ENCODE measurements at regions not wholly inside any gene's neighbourhood (a gene's known extent, or its start where the extent isn't known, plus 50 kb on each side); places are given as distances from the start of the nearest gene placed in this dataset.
"Not testable (repeated sequence)": the region's sequence is repeated elsewhere in the genome, so short reads cannot be mapped to it uniquely, and the experiment has no call there.

- TF ChIP-seq MAX (IDR thresholded peaks at IDR 0.05; ENCODE audit: low read depth, low read length): no peak
- no peak for TF ChIP-seq MYC (IDR thresholded peaks at IDR 0.05; ENCODE audit: low read depth, low read length)
- no peak for TF ChIP-seq CTCF (IDR thresholded peaks at IDR 0.05; ENCODE audit: low read depth, low read length)
- TF ChIP-seq POLR2A (IDR thresholded peaks at IDR 0.05; ENCODE audit: extremely low read depth, insufficient read length): no peak
- no peak for DNase-seq (ENCODE audit: low read depth)
- H3K4me3 ChIP-seq (ENCODE audit: low read depth, low read length): no peak overlapping the region
Measured at GRCh38 chr4:71870456-71870855, 86.6 kb upstream of the GC start.

- no peak for TF ChIP-seq MYC (IDR thresholded peaks at IDR 0.05; ENCODE audit: low read depth, low read length)
- no peak for TF ChIP-seq MAX (IDR thresholded peaks at IDR 0.05; ENCODE audit: low read depth, low read length)
- TF ChIP-seq POLR2A (IDR thresholded peaks at IDR 0.05; ENCODE audit: extremely low read depth, insufficient read length): no peak
- H3K4me3 ChIP-seq (ENCODE audit: low read depth, low read length): no peak overlapping the region
- no peak for DNase-seq (ENCODE audit: low read depth)
Measured at GRCh38 chr4:71872221-71872620, 88.3 kb upstream of the GC start.

GRCh38 chr4:71872767-71873415, 89.0 kb upstream of the GC start:
- DNase-seq (ENCODE audit: low read depth): no peak
- no peak overlapping the region for H3K4me3 ChIP-seq (ENCODE audit: low read depth, low read length)
- TF ChIP-seq MYC (IDR thresholded peaks at IDR 0.05; ENCODE audit: low read depth, low read length) (no peak), POLR2A (IDR thresholded peaks at IDR 0.05; ENCODE audit: extremely low read depth, insufficient read length) (no peak), CTCF (IDR thresholded peaks at IDR 0.05; ENCODE audit: low read depth, low read length) (no peak), MAX (IDR thresholded peaks at IDR 0.05; ENCODE audit: low read depth, low read length) (no peak)

- TF ChIP-seq MAX (IDR thresholded peaks at IDR 0.05; ENCODE audit: low read depth, low read length): no peak
- TF ChIP-seq POLR2A (IDR thresholded peaks at IDR 0.05; ENCODE audit: extremely low read depth, insufficient read length): no peak
- no peak for TF ChIP-seq MYC (IDR thresholded peaks at IDR 0.05; ENCODE audit: low read depth, low read length)
- TF ChIP-seq CTCF (IDR thresholded peaks at IDR 0.05; ENCODE audit: low read depth, low read length): no peak
- no peak overlapping the region for H3K4me3 ChIP-seq (ENCODE audit: low read depth, low read length)
- DNase-seq (ENCODE audit: low read depth): no peak
Measured at GRCh38 chr4:71878376-71878775, 94.5 kb upstream of the GC start.

- no peak for DNase-seq (ENCODE audit: low read depth)
- no peak overlapping the region for H3K4me3 ChIP-seq (ENCODE audit: low read depth, low read length)
- TF ChIP-seq MAX (IDR thresholded peaks at IDR 0.05; ENCODE audit: low read depth, low read length): no peak
- no peak for TF ChIP-seq CTCF (IDR thresholded peaks at IDR 0.05; ENCODE audit: low read depth, low read length)
- TF ChIP-seq MYC (IDR thresholded peaks at IDR 0.05; ENCODE audit: low read depth, low read length): no peak
- TF ChIP-seq POLR2A (IDR thresholded peaks at IDR 0.05; ENCODE audit: extremely low read depth, insufficient read length): no peak
Measured at GRCh38 chr4:71882113-71882841, 98.4 kb upstream of the GC start.

- not testable (repeated sequence) for H3K4me3 ChIP-seq (ENCODE audit: low read depth, low read length); DNase-seq (ENCODE audit: low read depth)
Measured at GRCh38 chr4:71900366-71900765, 116.5 kb upstream of the GC start.

- not testable (repeated sequence) for H3K4me3 ChIP-seq (ENCODE audit: low read depth, low read length)
- peak; percentile 1 for DNase-seq (ENCODE audit: low read depth)
Measured at GRCh38 chr4:71905594-71905993, 121.7 kb upstream of the GC start.

All from NB4 (cell line).